Coronary artery (tissue), 2 donors: ENCODE measurements at regions not wholly inside any gene's neighbourhood (a gene's known extent, or its start where the extent isn't known, plus 50 kb on each side); places are given as distances from the start of the nearest gene placed in this dataset.

Experiments used
- DNase-seq: peaks from one replicate; pipeline ENCODE4 v3.0.0-alpha.2; 2017; ENCODE audit warnings: low spot score
- H3K27ac ChIP-seq, 2 donors: fragments of 200-600 bp; sonication (generic); one replicate each; pipeline ENCODE4 v1.5.1; 2016 to 2019
- H3K4me3 ChIP-seq: fragments of 200-600 bp; sonication (generic); 2 replicates; pipeline ENCODE4 v1.5.1; 2016; ENCODE audit warnings: mild to moderate bottlenecking, moderate library complexity
- TF ChIP-seq, protein P1 (sequence below): fragments of 200-600 bp; sonication (generic); IDR thresholded peaks from one replicate; pipeline ENCODE4 v1.5.1; 2019; ENCODE audit warnings: antibody characterized with exemption

DNA sequence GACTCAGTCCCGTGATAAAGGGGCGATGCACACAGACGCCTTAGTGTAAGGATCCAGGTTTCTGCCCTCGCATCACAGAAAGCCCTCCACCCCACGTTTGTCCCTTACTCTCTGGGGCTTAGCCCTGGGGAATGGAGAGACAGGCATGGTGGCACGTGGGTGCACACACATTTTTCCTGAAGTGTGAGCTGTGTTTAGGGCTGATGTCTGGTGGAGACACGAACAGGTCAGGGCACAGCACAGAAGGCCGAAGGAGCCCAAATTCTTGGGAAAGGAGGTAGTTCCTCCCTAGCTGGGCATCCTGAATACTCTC lies 84.3 kb upstream of the DHRSX start:
- no peak for DNase-seq
- TF ChIP-seq, protein P1, sequence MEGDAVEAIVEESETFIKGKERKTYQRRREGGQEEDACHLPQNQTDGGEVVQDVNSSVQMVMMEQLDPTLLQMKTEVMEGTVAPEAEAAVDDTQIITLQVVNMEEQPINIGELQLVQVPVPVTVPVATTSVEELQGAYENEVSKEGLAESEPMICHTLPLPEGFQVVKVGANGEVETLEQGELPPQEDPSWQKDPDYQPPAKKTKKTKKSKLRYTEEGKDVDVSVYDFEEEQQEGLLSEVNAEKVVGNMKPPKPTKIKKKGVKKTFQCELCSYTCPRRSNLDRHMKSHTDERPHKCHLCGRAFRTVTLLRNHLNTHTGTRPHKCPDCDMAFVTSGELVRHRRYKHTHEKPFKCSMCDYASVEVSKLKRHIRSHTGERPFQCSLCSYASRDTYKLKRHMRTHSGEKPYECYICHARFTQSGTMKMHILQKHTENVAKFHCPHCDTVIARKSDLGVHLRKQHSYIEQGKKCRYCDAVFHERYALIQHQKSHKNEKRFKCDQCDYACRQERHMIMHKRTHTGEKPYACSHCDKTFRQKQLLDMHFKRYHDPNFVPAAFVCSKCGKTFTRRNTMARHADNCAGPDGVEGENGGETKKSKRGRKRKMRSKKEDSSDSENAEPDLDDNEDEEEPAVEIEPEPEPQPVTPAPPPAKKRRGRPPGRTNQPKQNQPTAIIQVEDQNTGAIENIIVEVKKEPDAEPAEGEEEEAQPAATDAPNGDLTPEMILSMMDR = no peak
- Histone ChIP-seq H3K4me3 (no peak overlapping the region), H3K27ac (no peak overlapping the region)

DNA sequence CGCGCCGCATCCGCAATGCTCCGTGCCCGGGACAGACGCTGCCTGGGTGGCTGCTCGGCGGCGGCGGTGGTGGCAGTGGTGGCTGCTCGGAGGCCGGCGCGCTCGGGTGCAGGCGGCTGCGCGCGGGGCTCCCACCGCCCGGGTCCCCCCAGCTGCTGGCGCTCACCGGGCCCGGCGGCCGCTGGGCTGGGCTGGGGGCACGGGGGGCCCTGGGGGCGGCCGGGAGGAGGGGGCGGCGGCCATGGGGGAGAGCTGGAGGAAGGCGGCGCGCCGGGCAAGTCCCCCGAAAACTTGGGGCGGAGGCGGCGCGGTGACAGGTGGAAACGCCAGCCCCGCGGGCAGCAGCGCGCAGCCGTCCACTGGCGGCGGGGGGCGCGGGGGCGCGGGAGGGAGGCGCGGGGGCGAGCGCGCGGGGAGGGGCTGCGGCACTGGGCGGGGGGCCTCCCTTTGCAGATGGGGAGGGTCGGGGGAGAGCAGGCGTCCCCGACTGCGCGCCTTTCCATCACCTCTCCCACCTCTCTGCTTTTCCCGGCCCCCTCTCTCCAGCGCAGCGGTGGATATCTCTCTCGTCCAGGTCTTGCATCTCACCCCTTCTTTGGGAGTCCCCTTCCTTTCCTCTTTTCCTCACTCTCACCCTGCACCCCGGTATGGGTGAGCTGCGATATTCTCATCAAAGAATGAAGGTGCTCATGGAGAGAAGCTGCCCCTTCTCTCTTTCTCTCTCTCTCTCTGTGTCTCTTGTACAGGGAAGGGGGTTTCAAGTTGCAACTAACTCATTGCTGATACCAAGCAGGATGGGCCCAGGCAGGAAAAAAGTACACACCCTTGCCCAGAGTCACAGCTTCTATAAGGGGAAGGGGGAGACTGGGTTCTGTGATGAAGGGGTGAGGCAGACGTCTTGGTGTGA lies 83.7 kb upstream of the DHRSX start:
- TF ChIP-seq, protein P1 = no peak
- H3K27ac ChIP-seq = no peak overlapping the region
- no peak for DNase-seq
- peak overlapping the region; percentile 49 for H3K4me3 ChIP-seq

DNA sequence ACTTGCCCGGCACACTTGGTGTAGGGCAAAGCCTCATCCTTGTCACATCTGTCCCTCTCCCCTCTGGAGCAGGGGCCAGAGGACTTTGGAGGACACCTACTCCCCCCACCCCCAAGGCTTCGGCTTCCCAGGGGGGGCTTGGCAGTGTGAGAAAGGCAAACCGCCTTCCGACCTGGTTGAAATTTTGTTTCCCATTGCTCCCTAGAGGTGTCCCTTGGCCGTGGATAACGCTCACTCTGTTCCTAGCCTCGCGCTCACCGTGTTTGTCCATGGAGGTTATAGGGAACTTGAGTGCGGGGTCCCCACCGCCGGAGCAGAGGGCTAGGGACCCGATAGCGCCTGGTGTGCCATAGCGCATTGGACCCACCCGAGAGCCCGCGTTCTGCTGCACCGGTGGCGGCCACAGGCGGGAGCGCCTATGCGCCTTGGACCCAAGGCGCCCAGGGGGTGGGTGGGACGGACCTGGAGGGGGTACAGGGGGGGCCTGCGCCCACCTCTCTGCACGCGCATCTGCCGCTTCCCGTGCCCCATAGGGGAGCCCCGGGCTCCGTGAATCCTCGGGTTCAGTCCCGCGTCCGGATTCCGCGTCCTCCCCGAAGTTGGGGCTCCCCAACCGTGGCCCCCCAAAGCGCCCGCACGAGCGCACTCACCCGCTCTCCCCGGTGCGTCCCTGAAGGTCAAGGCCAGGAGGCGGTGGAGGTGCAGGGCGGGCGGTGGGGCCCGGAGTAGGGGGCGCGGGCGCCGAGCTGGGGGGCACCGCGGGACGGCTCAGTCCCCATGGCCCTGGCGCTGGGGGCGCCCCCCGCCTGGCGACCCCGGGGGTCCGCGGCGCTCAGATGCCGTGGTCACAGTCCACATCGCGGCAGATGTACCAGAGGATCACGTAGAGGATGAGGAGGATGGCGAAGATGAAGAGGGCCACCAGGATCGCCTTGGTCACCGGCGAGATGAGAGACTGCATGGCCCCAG lies 82.7 kb upstream of the DHRSX start:
- peak overlapping the region; percentile 49 for H3K4me3 ChIP-seq
- H3K27ac ChIP-seq = no peak overlapping the region
- no peak for DNase-seq
- TF ChIP-seq, protein P1 = no peak

DNA sequence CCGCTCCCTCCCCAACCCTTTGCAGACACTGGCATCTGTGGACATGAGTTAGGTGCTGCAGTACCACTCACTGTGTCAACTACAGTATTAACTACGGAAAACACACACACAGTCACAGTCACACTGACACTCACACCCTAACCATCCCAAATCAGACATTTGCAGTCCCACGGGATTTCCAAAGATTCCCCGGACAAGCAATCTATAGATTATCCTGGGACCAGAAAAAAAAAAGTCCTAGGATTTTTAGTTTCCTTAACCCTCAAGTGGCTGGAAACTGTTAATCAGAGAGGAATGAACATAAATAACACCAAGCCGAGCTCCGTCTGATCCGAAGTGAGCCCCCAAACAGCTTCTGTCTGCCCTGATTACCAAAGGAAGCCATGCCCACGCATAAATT lies 81.9 kb upstream of the DHRSX start:
- Histone ChIP-seq H3K27ac (no peak overlapping the region), H3K4me3 (no peak overlapping the region)
- DNase-seq = no peak
- TF ChIP-seq, protein P1 = no peak

DNA sequence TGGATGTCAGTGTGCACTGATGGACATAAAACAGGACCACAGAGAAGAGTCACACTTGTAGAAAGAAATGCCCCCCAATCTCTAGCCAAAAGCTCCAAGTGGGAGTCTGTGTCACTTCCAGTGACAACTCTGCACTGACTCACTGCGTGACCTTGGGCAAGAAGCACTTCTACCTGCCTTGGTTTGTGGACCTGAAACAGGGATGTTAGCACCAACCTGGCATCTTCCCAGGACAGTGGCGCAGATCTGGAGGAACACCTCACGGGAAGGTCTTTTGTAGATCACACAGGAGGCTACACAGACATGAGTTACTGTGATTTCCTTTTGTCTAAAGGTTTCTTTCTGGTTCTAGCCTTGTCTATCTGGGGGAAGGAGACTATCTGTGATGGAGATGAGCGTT lies 80.5 kb upstream of the DHRSX start:
- H3K4me3 ChIP-seq = no peak overlapping the region
- DNase-seq = no peak
- no peak overlapping the region for H3K27ac ChIP-seq
- TF ChIP-seq, protein P1 = no peak

DNA sequence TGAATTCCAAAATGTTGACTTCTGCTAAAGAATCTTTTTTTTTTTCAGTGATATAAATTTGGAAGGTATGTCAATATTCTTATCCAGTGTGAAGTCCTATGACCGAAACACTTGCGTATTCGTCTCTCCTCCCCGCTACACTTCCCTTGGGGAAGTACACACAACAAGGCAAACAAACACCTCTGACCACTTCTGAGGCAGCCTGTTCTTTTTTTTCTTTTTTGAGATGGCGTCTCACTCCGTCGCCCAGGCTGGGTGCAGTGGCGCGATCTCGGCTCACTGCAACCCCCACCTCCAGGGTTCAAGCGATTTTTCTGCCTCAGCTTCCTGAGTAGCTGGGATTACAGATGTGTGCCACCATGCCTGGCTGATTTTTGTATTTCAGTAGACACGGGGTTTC lies 78.1 kb upstream of the DHRSX start:
- Histone ChIP-seq H3K27ac (no peak overlapping the region), H3K4me3 (no peak overlapping the region)
- no peak for DNase-seq
- TF ChIP-seq, protein P1 = no peak
